K562 (cell line): ENCODE measurements at regions not wholly inside any gene's neighbourhood (a gene's known extent, or its start where the extent isn't known, plus 50 kb on each side); places are given as distances from the start of the nearest gene placed in this dataset.

Experiments
- GMEB1 ChIP-seq: fragments of 250-450 bp; sonication (Bioruptor Pico); IDR thresholded peaks from 2 replicates; pipeline ENCODE4 v1.4.0; 2020; ENCODE audit warnings: mild to moderate bottlenecking
- HOMEZ ChIP-seq: fragments of 250-450 bp; sonication (Bioruptor Pico); IDR thresholded peaks from 2 replicates; pipeline ENCODE4 v1.4.0; 2020; ENCODE audit warnings: mild to moderate bottlenecking, moderate library complexity
- ID3 ChIP-seq, 2 experiments: fragments of 250-450 bp in 1 of 2; fragments of 450-650 bp in 1 of 2; sonication (Bioruptor Pico) in 1 of 2; IDR thresholded peaks; 2 replicates each; pipeline versions ENCODE4 v1.6.1 to v1.8.0; 2016 to 2021; ENCODE audit warnings: mild to moderate bottlenecking in 2 of 2, moderate library complexity in 2 of 2, missing compliant biosample characterization in 1 of 2, missing genetic modification characterization in 1 of 2
- KAT2B ChIP-seq: IDR thresholded peaks from one replicate; pipeline ENCODE4 v1.6.1; 2012; ENCODE audit warnings: low read depth, mild to moderate bottlenecking, control low read depth, inconsistent platforms, low read length, moderate library complexity
- POLR2AphosphoS5 ChIP-seq: IDR thresholded peaks from 2 replicates; pipeline ENCODE4 v1.6.1; 2011; ENCODE audit warnings: mild to moderate bottlenecking, low read depth, low read length, moderate library complexity; ENCODE audit not compliant: control insufficient read depth, insufficient read depth
- RCOR1 ChIP-seq, 2 experiments: IDR thresholded peaks; 2 replicates each; pipeline ENCODE4 v1.6.1; 2012; ENCODE audit warnings: low read depth in 2 of 2, low read length in 2 of 2, borderline replicate concordance in 1 of 2, improper control_type of control experiment in 1 of 2
- RFX7 ChIP-seq: fragments of 250-450 bp; sonication (Bioruptor Pico); IDR thresholded peaks from 2 replicates; pipeline ENCODE4 v1.5.1; 2021; ENCODE audit warnings: mild to moderate bottlenecking
- ZBTB43 ChIP-seq: sonication (generic); formaldehyde crosslinking; IDR thresholded peaks from 2 replicates; pipeline ENCODE4 v1.8.0; 2023; ENCODE audit warnings: mild to moderate bottlenecking, missing genetic modification reagents
- ZNF134 ChIP-seq: fragments of 250-450 bp; sonication (Bioruptor Pico); conservative IDR thresholded peaks from 2 replicates; pipeline ENCODE4 v1.4.0; 2020

GRCh38 chr3:193962986-193963685 lies 172.8 kb upstream of the HES1 start:
- TF ChIP-seq KAT2B = no peak
- TF ChIP-seq ZNF134 = no peak
- no peak for TF ChIP-seq ZBTB43 (CRISPR knock-in tag)
- TF ChIP-seq RFX7 (CRISPR knock-in tag) = no peak
- TF ChIP-seq POLR2AphosphoS5 = no peak
- TF ChIP-seq ID3 (CRISPR knock-in tag; IDR thresholded peaks at IDR 0.05) = no peak
- no peak for TF ChIP-seq ID3 (tag; IDR thresholded peaks at IDR 0.05)
- no peak for TF ChIP-seq GMEB1
- no peak for TF ChIP-seq HOMEZ (CRISPR knock-in tag)
- no peak for TF ChIP-seq RCOR1 (IDR thresholded peaks at IDR 0.05; ENCODE audit: borderline replicate concordance in 1 of 2, low read depth in 2 of 2, low read length in 2 of 2)
